Choroid plexus epithelial cell (primary cell): ENCODE measurements at regions not wholly inside any gene's neighbourhood (a gene's known extent, or its start where the extent isn't known, plus 50 kb on each side); places are given as distances from the start of the nearest gene placed in this dataset.
"Not testable (repeated sequence)": the region's sequence is repeated elsewhere in the genome, so short reads cannot be mapped to it uniquely, and the experiment has no call there.

ENCODE experiments used
- DNase-seq: peaks from one replicate; pipeline ENCODE4 v3.0.0-alpha.2; 2010; ENCODE audit warnings: low read depth
- H3K4me3 ChIP-seq: 2 replicates; pipeline ENCODE4 v1.5.1; 2011; ENCODE audit warnings: low read depth, mild to moderate bottlenecking, control low read depth, low read length, moderate library complexity
- CTCF ChIP-seq: conservative IDR thresholded peaks from 2 replicates; pipeline ENCODE4 v1.5.1; 2011; ENCODE audit warnings: low read depth, mild to moderate bottlenecking, control low read depth, inconsistent platforms, low read length, moderate library complexity

- H3K4me3 ChIP-seq = no peak overlapping the region
- TF ChIP-seq CTCF = no peak
- peak; percentile 36 for DNase-seq
Measured at GRCh38 chr12:25352083-25352918, 101.6 kb upstream of the KRAS start.

GRCh38 chr12:25348593-25348895 lies 97.8 kb upstream of the KRAS start:
- no peak overlapping the region for H3K4me3 ChIP-seq
- DNase-seq = no peak
- TF ChIP-seq CTCF = no peak

GRCh38 chr12:25347716-25348592 lies 97.2 kb upstream of the KRAS start:
- peak; percentile 4 for DNase-seq
- H3K4me3 ChIP-seq = no peak overlapping the region
- no peak for TF ChIP-seq CTCF

GRCh38 chr12:25341877-25342276 lies 91.1 kb upstream of the KRAS start:
- DNase-seq = not testable (repeated sequence)

GRCh38 chr12:25337916-25338315 lies 87.2 kb upstream of the KRAS start:
- no peak for DNase-seq

More at GRCh38 chr12:25341877-25342276, 91.1 kb upstream of the KRAS start:
- not testable (repeated sequence) for H3K4me3 ChIP-seq

GRCh38 chr12:25332143-25332542 lies 81.4 kb upstream of the KRAS start:
- no peak for TF ChIP-seq CTCF
- H3K4me3 ChIP-seq = no peak overlapping the region
- DNase-seq = no peak

More at GRCh38 chr12:25337916-25338315, 87.2 kb upstream of the KRAS start:
- H3K4me3 ChIP-seq = no peak overlapping the region
- TF ChIP-seq CTCF = no peak

- no peak overlapping the region for H3K4me3 ChIP-seq
- no peak for TF ChIP-seq CTCF
- peak; percentile 76 for DNase-seq
Measured at GRCh38 chr12:25328072-25328712, 77.5 kb upstream of the KRAS start.
